ENCODE measurements at regions not wholly inside any gene's neighbourhood (a gene's known extent, or its start where the extent isn't known, plus 50 kb on each side); places are given as distances from the start of the nearest gene placed in this dataset.
A peak's percentile ranks its signal among the peaks of the same experiment; 100 is the strongest.
"Not testable (repeated sequence)": the region's sequence is repeated elsewhere in the genome, so short reads cannot be mapped to it uniquely, and the experiment has no call there.

- no peak for DNase-seq (ENCODE audit: low spot score)
These were observed 139.6 kb downstream of the MYLK4 start for GRCh38 chr6:2611092-2611491.

GRCh38 chr6:2608503-2608902 lies 142.2 kb downstream of the MYLK4 start:
- DNase-seq (ENCODE audit: low spot score), result no peak

- DNase-seq (ENCODE audit: low spot score), result no peak
These were observed 150.4 kb downstream of the MYLK4 start for GRCh38 chr6:2600363-2600762.

- no peak for DNase-seq (ENCODE audit: low spot score)
These were observed 150.9 kb downstream of the MYLK4 start for GRCh38 chr6:2599817-2600216.

GRCh38 chr6:2598867-2599266 lies 151.9 kb downstream of the MYLK4 start:
- DNase-seq (ENCODE audit: low spot score), result no peak

- DNase-seq (ENCODE audit: low spot score), result no peak
These were observed 152.7 kb downstream of the MYLK4 start for GRCh38 chr6:2597991-2598390.

GRCh38 chr6:2597457-2597856 lies 153.3 kb downstream of the MYLK4 start:
- not testable (repeated sequence) for DNase-seq (ENCODE audit: low spot score)

GRCh38 chr6:2596222-2596621 lies 154.5 kb downstream of the MYLK4 start:
- peak; percentile 79 for DNase-seq (ENCODE audit: low spot score)

- DNase-seq (ENCODE audit: low spot score), result no peak
These were observed 155.9 kb downstream of the MYLK4 start for GRCh38 chr6:2594868-2595267.

GRCh38 chr6:2593167-2593566 lies 157.6 kb downstream of the MYLK4 start:
- DNase-seq (ENCODE audit: low spot score), result no peak

GRCh38 chr6:2589171-2589661 lies 161.5 kb downstream of the MYLK4 start:
- DNase-seq (ENCODE audit: low spot score), result no peak

- no peak for DNase-seq (ENCODE audit: low spot score)
These were observed 167.3 kb downstream of the MYLK4 start for GRCh38 chr6:2583459-2583858.

- peak; percentile 0 for DNase-seq (ENCODE audit: low spot score)
These were observed 168.5 kb downstream of the MYLK4 start for GRCh38 chr6:2582268-2582667.

GRCh38 chr6:2581611-2582010 lies 169.1 kb downstream of the MYLK4 start:
- peak; percentile 1 for DNase-seq (ENCODE audit: low spot score)

- peak; percentile 2 for DNase-seq (ENCODE audit: low spot score)
These were observed 169.7 kb downstream of the MYLK4 start for GRCh38 chr6:2581011-2581410.

- DNase-seq (ENCODE audit: low spot score), result peak; percentile 2
These were observed 170.7 kb downstream of the MYLK4 start for GRCh38 chr6:2579804-2580570.

- peak; percentile 3 for DNase-seq (ENCODE audit: low spot score)
These were observed 171.4 kb downstream of the MYLK4 start for GRCh38 chr6:2579241-2579761.

- DNase-seq (ENCODE audit: low spot score), result peak; percentile 1
These were observed 172.0 kb downstream of the MYLK4 start for GRCh38 chr6:2578767-2579166.

- no peak for DNase-seq (ENCODE audit: low spot score)
These were observed 174.2 kb downstream of the MYLK4 start for GRCh38 chr6:2576499-2576898.

- no peak for DNase-seq (ENCODE audit: low spot score)
These were observed 175.5 kb downstream of the MYLK4 start for GRCh38 chr6:2575236-2575635.

- DNase-seq (ENCODE audit: low spot score), result not testable (repeated sequence)
These were observed 181.3 kb downstream of the MYLK4 start for GRCh38 chr6:2569420-2569819.

GRCh38 chr6:2566048-2566447 lies 184.7 kb downstream of the MYLK4 start:
- DNase-seq (ENCODE audit: low spot score), result no peak

- no peak for DNase-seq (ENCODE audit: low spot score)
These were observed 185.2 kb downstream of the MYLK4 start for GRCh38 chr6:2565499-2565898.

GRCh38 chr6:2563635-2564034 lies 187.1 kb downstream of the MYLK4 start:
- no peak for DNase-seq (ENCODE audit: low spot score)

Measured in iPS-NIHi11 (cell line).